ENCODE measurements at regions not wholly inside any gene's neighbourhood (a gene's known extent, or its start where the extent isn't known, plus 50 kb on each side); places are given as distances from the start of the nearest gene placed in this dataset.
A peak's percentile ranks its signal among the peaks of the same experiment; 100 is the strongest.

- Mint-ChIP-seq H3K36me3 (no peaks in the 10 kb centered on the region), H3K27me3 (no peaks in the 10 kb centered on the region), H3K27ac (no peak overlapping the region), H3K9me3 (peaks cover 0 to 15% (median 4%) of the 10 kb centered on the region in 7 donors), H3K4me3 (no peak overlapping the region), H3K4me1 (no peaks in the 10 kb centered on the region)
- no peak overlapping the region for H3K27ac ChIP-seq (ENCODE audit: insufficient read depth, low read length, poor library complexity, severe bottlenecking)
- no peaks in the 10 kb centered on the region for H3K9me3 ChIP-seq (ENCODE audit: control insufficient read depth in 2 of 2, low read length in 2 of 2)
- H3K4me3 ChIP-seq (ENCODE audit: low read depth, low read length): no peak overlapping the region
- ATAC-seq (ENCODE audit: low read depth in 2 of 2) (no peak), DNase-seq (no peak)
- H3K36me3 ChIP-seq (ENCODE audit: control insufficient read depth, insufficient read depth, low read length): no peaks in the 10 kb centered on the region
- no peaks in the 10 kb centered on the region for H3K27me3 ChIP-seq (ENCODE audit: control insufficient read depth, insufficient read depth, low read length)
- no peaks in the 10 kb centered on the region for H3K4me1 ChIP-seq (ENCODE audit: control insufficient read depth, insufficient read depth, low read length, poor library complexity, severe bottlenecking)
Observed at GRCh38 chr13:105920370-105920769, 615.1 kb downstream of the EFNB2 start.

GRCh38 chr13:105918842-105919741 is 616.4 kb downstream of the EFNB2 start:
- no peak for ATAC-seq (ENCODE audit: low read depth in 2 of 2)
- no peak overlapping the region for H3K4me3 Mint-ChIP-seq

GRCh38 chr13:105915146-105915850 is 620.2 kb downstream of the EFNB2 start:
- Mint-ChIP-seq H3K4me3 (no peak overlapping the region), H3K4me1 (no peaks in the 10 kb centered on the region), H3K9me3 (peaks cover 0 to 4% (median 3%) of the 10 kb centered on the region in 7 donors), H3K27ac (no peak overlapping the region), H3K36me3 (no peaks in the 10 kb centered on the region), H3K27me3 (no peaks in the 10 kb centered on the region)
- Histone ChIP-seq H3K9me3 (ENCODE audit: control insufficient read depth in 2 of 2, low read length in 2 of 2) (no peaks in the 10 kb centered on the region), H3K27ac (ENCODE audit: insufficient read depth, low read length, poor library complexity, severe bottlenecking) (no peak overlapping the region), H3K27me3 (ENCODE audit: control insufficient read depth, insufficient read depth, low read length) (no peaks in the 10 kb centered on the region), H3K36me3 (ENCODE audit: control insufficient read depth, insufficient read depth, low read length) (no peaks in the 10 kb centered on the region), H3K4me1 (ENCODE audit: control insufficient read depth, insufficient read depth, low read length, poor library complexity, severe bottlenecking) (no peaks in the 10 kb centered on the region), H3K4me3 (ENCODE audit: low read depth, low read length) (no peak overlapping the region)
- DNase-seq: no peak
- no peak for ATAC-seq (ENCODE audit: low read depth in 2 of 2)

More at GRCh38 chr13:105918842-105919741, 616.4 kb downstream of the EFNB2 start:
- no peaks in the 10 kb centered on the region for H3K4me1 ChIP-seq (ENCODE audit: control insufficient read depth, insufficient read depth, low read length, poor library complexity, severe bottlenecking)
- no peak overlapping the region for H3K4me3 ChIP-seq (ENCODE audit: low read depth, low read length)
- Mint-ChIP-seq H3K36me3 (no peaks in the 10 kb centered on the region), H3K27ac (no peak overlapping the region), H3K27me3 (no peaks in the 10 kb centered on the region), H3K9me3 (peaks cover 0 to 12% (median 6%) of the 10 kb centered on the region in 7 donors), H3K4me1 (no peaks in the 10 kb centered on the region)
- H3K27me3 ChIP-seq (ENCODE audit: control insufficient read depth, insufficient read depth, low read length): no peaks in the 10 kb centered on the region
- no peak for DNase-seq
- no peaks in the 10 kb centered on the region for H3K9me3 ChIP-seq (ENCODE audit: control insufficient read depth in 2 of 2, low read length in 2 of 2)
- no peaks in the 10 kb centered on the region for H3K36me3 ChIP-seq (ENCODE audit: control insufficient read depth, insufficient read depth, low read length)
- no peak overlapping the region for H3K27ac ChIP-seq (ENCODE audit: insufficient read depth, low read length, poor library complexity, severe bottlenecking)

- H3K4me1 Mint-ChIP-seq: no peaks in the 10 kb centered on the region
- no peak overlapping the region for H3K4me3 ChIP-seq (ENCODE audit: low read depth, low read length)
- no peak for DNase-seq
- no peak overlapping the region for H3K4me3 Mint-ChIP-seq
- no peak overlapping the region for H3K27ac ChIP-seq (ENCODE audit: insufficient read depth, low read length, poor library complexity, severe bottlenecking)
- H3K27ac Mint-ChIP-seq: no peak overlapping the region
- no peaks in the 10 kb centered on the region for H3K27me3 Mint-ChIP-seq
- H3K36me3 ChIP-seq (ENCODE audit: control insufficient read depth, insufficient read depth, low read length): no peaks in the 10 kb centered on the region
- H3K9me3 ChIP-seq (ENCODE audit: control insufficient read depth in 2 of 2, low read length in 2 of 2): no peaks in the 10 kb centered on the region
- no peaks in the 10 kb centered on the region for H3K36me3 Mint-ChIP-seq
- no peaks in the 10 kb centered on the region for H3K27me3 ChIP-seq (ENCODE audit: control insufficient read depth, insufficient read depth, low read length)
- ATAC-seq (ENCODE audit: low read depth in 2 of 2): no peak
- no peaks in the 10 kb centered on the region for H3K4me1 ChIP-seq (ENCODE audit: control insufficient read depth, insufficient read depth, low read length, poor library complexity, severe bottlenecking)
- H3K9me3 Mint-ChIP-seq: peaks cover 0 to 4% (median 3%) of the 10 kb centered on the region in 7 donors
Observed at GRCh38 chr13:105914291-105915036, 621.0 kb downstream of the EFNB2 start.

GRCh38 chr13:105908586-105908985 is 626.9 kb downstream of the EFNB2 start:
- no peak overlapping the region for H3K4me3 ChIP-seq (ENCODE audit: low read depth, low read length)
- no peaks in the 10 kb centered on the region for H3K9me3 ChIP-seq (ENCODE audit: control insufficient read depth in 2 of 2, low read length in 2 of 2)
- no peak overlapping the region for H3K27ac ChIP-seq (ENCODE audit: insufficient read depth, low read length, poor library complexity, severe bottlenecking)
- H3K36me3 ChIP-seq (ENCODE audit: control insufficient read depth, insufficient read depth, low read length): no peaks in the 10 kb centered on the region
- H3K4me1 Mint-ChIP-seq: peaks cover 0 to 9% (median 2%) of the 10 kb centered on the region in 4 donors
- peaks cover 0 to 6% (median 1%) of the 10 kb centered on the region in 7 donors for H3K9me3 Mint-ChIP-seq
- peak overlapping the region in 1 of 3 donors; percentile 52 for H3K27ac Mint-ChIP-seq
- H3K27me3 ChIP-seq (ENCODE audit: control insufficient read depth, insufficient read depth, low read length): no peaks in the 10 kb centered on the region
- DNase-seq: peak in 1 of 3 donors; percentile 22
- H3K4me1 ChIP-seq (ENCODE audit: control insufficient read depth, insufficient read depth, low read length, poor library complexity, severe bottlenecking): no peaks in the 10 kb centered on the region
- H3K4me3 Mint-ChIP-seq: peak overlapping the region in 1 of 4 donors; percentile 10
- no peaks in the 10 kb centered on the region for H3K27me3 Mint-ChIP-seq
- ATAC-seq (ENCODE audit: low read depth in 2 of 2): no peak
- H3K36me3 Mint-ChIP-seq: no peaks in the 10 kb centered on the region

- H3K27me3 ChIP-seq (ENCODE audit: control insufficient read depth, insufficient read depth, low read length): no peaks in the 10 kb centered on the region
- no peaks in the 10 kb centered on the region for H3K36me3 Mint-ChIP-seq
- ATAC-seq (ENCODE audit: low read depth in 2 of 2) (no peak), DNase-seq (no peak)
- peaks cover 0 to 9% (median 2%) of the 10 kb centered on the region in 4 donors for H3K4me1 Mint-ChIP-seq
- no peak overlapping the region for H3K4me3 ChIP-seq (ENCODE audit: low read depth, low read length)
- H3K27ac ChIP-seq (ENCODE audit: insufficient read depth, low read length, poor library complexity, severe bottlenecking): no peak overlapping the region
- H3K9me3 Mint-ChIP-seq: peaks cover 0 to 6% (median 1%) of the 10 kb centered on the region in 7 donors
- H3K4me1 ChIP-seq (ENCODE audit: control insufficient read depth, insufficient read depth, low read length, poor library complexity, severe bottlenecking): no peaks in the 10 kb centered on the region
- H3K27me3 Mint-ChIP-seq: no peaks in the 10 kb centered on the region
- no peaks in the 10 kb centered on the region for H3K9me3 ChIP-seq (ENCODE audit: control insufficient read depth in 2 of 2, low read length in 2 of 2)
- no peaks in the 10 kb centered on the region for H3K36me3 ChIP-seq (ENCODE audit: control insufficient read depth, insufficient read depth, low read length)
- no peak overlapping the region for H3K27ac Mint-ChIP-seq
- no peak overlapping the region for H3K4me3 Mint-ChIP-seq
Observed at GRCh38 chr13:105907319-105908019, 628.0 kb downstream of the EFNB2 start.

GRCh38 chr13:105906746-105907145 is 628.7 kb downstream of the EFNB2 start:
- H3K27me3 Mint-ChIP-seq: no peaks in the 10 kb centered on the region
- peaks cover 0 to 9% (median 2%) of the 10 kb centered on the region in 4 donors for H3K4me1 Mint-ChIP-seq
- no peak overlapping the region for H3K27ac Mint-ChIP-seq
- peaks cover 0 to 6% (median 1%) of the 10 kb centered on the region in 7 donors for H3K9me3 Mint-ChIP-seq
- Histone ChIP-seq H3K36me3 (ENCODE audit: control insufficient read depth, insufficient read depth, low read length) (no peaks in the 10 kb centered on the region), H3K27ac (ENCODE audit: insufficient read depth, low read length, poor library complexity, severe bottlenecking) (no peak overlapping the region), H3K27me3 (ENCODE audit: control insufficient read depth, insufficient read depth, low read length) (no peaks in the 10 kb centered on the region), H3K9me3 (ENCODE audit: control insufficient read depth in 2 of 2, low read length in 2 of 2) (no peaks in the 10 kb centered on the region), H3K4me3 (ENCODE audit: low read depth, low read length) (no peak overlapping the region), H3K4me1 (ENCODE audit: control insufficient read depth, insufficient read depth, low read length, poor library complexity, severe bottlenecking) (no peaks in the 10 kb centered on the region)
- H3K36me3 Mint-ChIP-seq: no peaks in the 10 kb centered on the region
- DNase-seq (no peak), ATAC-seq (ENCODE audit: low read depth in 2 of 2) (no peak)
- H3K4me3 Mint-ChIP-seq: no peak overlapping the region

Measured in CD4-positive, CD25-positive, alpha-beta regulatory T cell (primary cell).